ENCODE measurements at regions not wholly inside any gene's neighbourhood (a gene's known extent, or its start where the extent isn't known, plus 50 kb on each side); places are given as distances from the start of the nearest gene placed in this dataset.

- no peak for TF ChIP-seq FOXK2 (IDR thresholded peaks at IDR 0.05)
- TF ChIP-seq CTBP1 (IDR thresholded peaks at IDR 0.05; ENCODE audit: borderline replicate concordance), result no peak
- TF ChIP-seq LEF1 (IDR thresholded peaks at IDR 0.05; ENCODE audit: borderline replicate concordance), result no peak
- no peak for TF ChIP-seq PKNOX1 (IDR thresholded peaks at IDR 0.05)
- no peak for TF ChIP-seq HDGF (IDR thresholded peaks at IDR 0.05; ENCODE audit: borderline replicate concordance)
- no peak for TF ChIP-seq FOXA1 (IDR thresholded peaks at IDR 0.05)
- TF ChIP-seq SP1 (IDR thresholded peaks at IDR 0.05), result no peak
- TF ChIP-seq ELF4 (IDR thresholded peaks at IDR 0.05), result no peak
- no peak for TF ChIP-seq SUZ12 (IDR thresholded peaks at IDR 0.05)
- peak; percentile 3 for DNase-seq (ENCODE audit: extremely low spot score)
- CTCF ChIA-PET, result no interaction called here
- POLR2A ChIA-PET, result no interaction called here
These were observed 122.1 kb downstream of the LRIG2 start for GRCh38 chr1:113194846-113195830.

- POLR2A ChIA-PET, result interaction anchor here (1.2 kb wide), 1 partner anchor 9 kb away, joined by 6 read pairs; no protein-coding TSS in a partner anchor
- no peak for TF ChIP-seq FOXK2 (IDR thresholded peaks at IDR 0.05)
- TF ChIP-seq PKNOX1 (IDR thresholded peaks at IDR 0.05), result peak; percentile 81
- peak; percentile 13 for DNase-seq (ENCODE audit: extremely low spot score)
- CTCF ChIA-PET, result interaction anchor here (0.5 to 0.8 kb wide), 2 partner anchors 21 to 530 kb away, joined by 3 to 5 read pairs; no protein-coding TSS in a partner anchor
These were observed 124.8 kb downstream of the LRIG2 start for GRCh38 chr1:113197719-113198330.

DNA sequence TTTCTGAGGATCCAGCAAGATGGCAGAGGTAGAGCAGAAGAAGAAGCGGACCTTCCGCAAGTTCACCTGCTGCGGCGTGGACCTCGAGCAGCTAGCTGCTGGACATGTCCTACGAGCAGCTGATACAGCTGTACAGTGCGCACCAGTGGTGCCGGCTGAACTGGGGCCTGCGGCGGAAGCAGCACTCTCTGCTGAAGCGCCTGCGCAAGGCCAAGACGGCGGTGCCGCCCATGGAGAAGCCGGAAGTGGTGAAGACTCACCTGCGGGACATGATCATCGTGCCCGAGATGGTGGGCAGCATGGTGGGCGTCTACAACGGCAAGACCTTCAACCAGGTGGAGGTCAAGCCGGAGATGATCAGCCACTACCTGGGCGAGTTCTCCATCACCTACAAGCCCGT lies 125.8 kb downstream of the LRIG2 start:
- TF ChIP-seq NFRKB (IDR thresholded peaks at IDR 0.05) (no peak), FOXA1 (IDR thresholded peaks at IDR 0.05) (no peak), FOXM1 (IDR thresholded peaks at IDR 0.05; ENCODE audit: borderline replicate concordance) (no peak), ARNT (IDR thresholded peaks at IDR 0.05) (no peak), TARDBP (IDR thresholded peaks at IDR 0.05) (no peak), BHLHE40 (IDR thresholded peaks at IDR 0.05; ENCODE audit: borderline replicate concordance) (no peak), SP1 (IDR thresholded peaks at IDR 0.05) (no peak), HDGF (IDR thresholded peaks at IDR 0.05; ENCODE audit: borderline replicate concordance) (no peak), SUZ12 (IDR thresholded peaks at IDR 0.05) (no peak), CTBP1 (IDR thresholded peaks at IDR 0.05; ENCODE audit: borderline replicate concordance) (no peak), LEF1 (IDR thresholded peaks at IDR 0.05; ENCODE audit: borderline replicate concordance) (no peak), ZNF384 (IDR thresholded peaks at IDR 0.05) (no peak), ELF4 (IDR thresholded peaks at IDR 0.05) (no peak), FOXK2 (IDR thresholded peaks at IDR 0.05) (no peak), PKNOX1 (IDR thresholded peaks at IDR 0.05) (no peak)
- no peak for DNase-seq (ENCODE audit: extremely low spot score)
- ChIA-PET CTCF (no interaction called here), POLR2A (interaction anchor here (1.2 kb wide), 1 partner anchor 8 kb away, joined by 6 read pairs; no protein-coding TSS in a partner anchor)

DNA sequence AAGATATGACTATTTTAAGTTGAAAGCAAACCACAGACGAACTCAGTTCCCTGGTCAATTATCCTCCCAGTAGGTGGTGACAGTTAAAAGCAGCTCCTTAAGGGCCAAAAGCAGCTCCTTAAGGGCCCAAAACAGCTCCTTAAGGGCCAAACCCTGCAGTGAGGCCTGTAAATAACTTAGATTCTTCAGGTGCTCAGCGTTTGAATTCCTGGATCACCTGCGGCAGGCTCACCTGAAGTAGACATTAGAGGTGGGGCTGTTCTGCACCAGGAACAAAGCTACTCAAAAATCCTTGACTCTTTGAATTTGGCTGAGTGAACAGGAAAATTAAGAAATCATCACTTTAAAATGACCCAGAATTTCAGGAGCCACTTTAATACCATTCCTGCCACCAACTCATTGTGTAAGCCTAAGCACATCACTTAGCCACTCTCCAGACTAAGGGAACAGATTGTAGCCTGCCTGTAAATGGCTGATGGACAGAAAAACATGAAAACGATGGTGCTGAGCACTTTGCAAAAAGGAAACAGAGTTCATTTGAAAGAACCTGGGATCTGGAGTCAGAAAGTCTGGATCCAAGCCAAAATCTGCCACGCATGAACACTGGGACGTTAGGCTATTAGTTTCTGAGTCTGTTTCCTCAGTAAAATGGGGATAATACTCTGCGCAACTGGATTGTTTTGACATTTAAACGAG lies 126.9 kb downstream of the LRIG2 start:
- TF ChIP-seq FOXK2 (IDR thresholded peaks at IDR 0.05), result no peak
- peak; percentile 14; the same call in 1 of the 2 replicates for TF ChIP-seq PKNOX1 (IDR thresholded peaks at IDR 0.05)
- no peak for TF ChIP-seq CTBP1 (IDR thresholded peaks at IDR 0.05; ENCODE audit: borderline replicate concordance)
- ChIA-PET POLR2A (no interaction called here), CTCF (interaction anchor here (0.7 kb wide), 1 partner anchor 91 kb away, joined by 4 read pairs; no protein-coding TSS in a partner anchor)
- DNase-seq (ENCODE audit: extremely low spot score), result peak; percentile 25

- no peak for DNase-seq (ENCODE audit: extremely low spot score)
- TF ChIP-seq LEF1 (IDR thresholded peaks at IDR 0.05; ENCODE audit: borderline replicate concordance) (no peak), FOXK2 (IDR thresholded peaks at IDR 0.05) (no peak), L3MBTL2 (conservative IDR thresholded peaks at IDR 0.05) (no peak), TARDBP (IDR thresholded peaks at IDR 0.05) (no peak), SP1 (IDR thresholded peaks at IDR 0.05) (no peak), ARNT (IDR thresholded peaks at IDR 0.05) (no peak), ZNF384 (IDR thresholded peaks at IDR 0.05) (no peak), FOXA1 (IDR thresholded peaks at IDR 0.05) (no peak), SUZ12 (IDR thresholded peaks at IDR 0.05) (no peak), HDGF (IDR thresholded peaks at IDR 0.05; ENCODE audit: borderline replicate concordance) (no peak), ELF4 (IDR thresholded peaks at IDR 0.05) (no peak), FOXM1 (IDR thresholded peaks at IDR 0.05; ENCODE audit: borderline replicate concordance) (no peak)
- ChIA-PET POLR2A (no interaction called here), CTCF (interaction anchor here (0.6 to 1.1 kb wide), 2 partner anchors 129 to 488 kb away, joined by 3 read pairs; partner anchors contain the start of gene LRIG2)
These were observed 128.6 kb downstream of the LRIG2 start for GRCh38 chr1:113201560-113201959.

All from HEK293T (cell line).